Uterus (tissue), 3 donors: ENCODE measurements at regions not wholly inside any gene's neighbourhood (a gene's known extent, or its start where the extent isn't known, plus 50 kb on each side); places are given as distances from the start of the nearest gene placed in this dataset.
"Not testable (repeated sequence)": the region's sequence is repeated elsewhere in the genome, so short reads cannot be mapped to it uniquely, and the experiment has no call there.

Experiments used
- DNase-seq, 2 donors: peaks; one replicate each; pipeline ENCODE4 v3.0.0-alpha.2; 2019 to 2020
- H3K27ac ChIP-seq, 2 donors: fragments of 200-600 bp; sonication (generic); 1 replicate in 1 of 2; 2 replicates in 1 of 2; pipeline ENCODE4 v1.5.1; 2016 to 2018
- H3K27me3 ChIP-seq, 2 donors: fragments of 200-600 bp; sonication (generic); one replicate each; pipeline ENCODE4 v1.5.1; 2018 to 2019; ENCODE audit warnings: control low read depth in 1 of 2
- H3K36me3 ChIP-seq, 2 donors: fragments of 200-600 bp; sonication (generic); one replicate each; pipeline ENCODE4 v1.5.1; 2019; ENCODE audit warnings: control low read depth in 1 of 2
- H3K4me1 ChIP-seq, 2 donors: fragments of 200-600 bp; sonication (generic); one replicate each; pipeline ENCODE4 v1.5.1; 2018 to 2019; ENCODE audit warnings: control low read depth in 1 of 2
- H3K4me3 ChIP-seq, 2 donors: fragments of 200-600 bp; sonication (generic); 1 replicate in 1 of 2; 2 replicates in 1 of 2; pipeline ENCODE4 v1.5.1; 2018 to 2019; ENCODE audit warnings: mild to moderate bottlenecking in 1 of 2
- H3K9me3 ChIP-seq, 2 donors: fragments of 200-600 bp; sonication (generic); one replicate each; pipeline ENCODE4 v1.5.1; 2019; ENCODE audit warnings: control low read depth in 1 of 2
- POLR2A ChIP-seq, 2 donors: fragments of 450-650 bp; IDR thresholded peaks; one replicate each; pipeline ENCODE4 v1.6.1; 2016; ENCODE audit warnings: antibody characterized with exemption in 2 of 2, mild to moderate bottlenecking in 1 of 2, moderate library complexity in 1 of 2
- intact Hi-C: fragments of 100-400 bp; cut with DNase I; formaldehyde crosslinking; loops from one replicate; pipeline ENCODE4 v1.15.1; 2023; ENCODE audit warnings: low total_unique reads
- TF ChIP-seq, protein P1 (sequence below), 4 experiments: fragments of 200-600 bp in 2 of 4; fragments of 450-650 bp in 2 of 4; sonication (generic) in 2 of 4; IDR thresholded peaks; one replicate each; pipeline ENCODE4 v1.5.1; 2016 to 2019; ENCODE audit warnings: antibody characterized with exemption in 4 of 4, mild to moderate bottlenecking in 2 of 4, moderate library complexity in 1 of 4
- donor health status: DM: yes; HTN: yes; CAD: no.

DNA sequence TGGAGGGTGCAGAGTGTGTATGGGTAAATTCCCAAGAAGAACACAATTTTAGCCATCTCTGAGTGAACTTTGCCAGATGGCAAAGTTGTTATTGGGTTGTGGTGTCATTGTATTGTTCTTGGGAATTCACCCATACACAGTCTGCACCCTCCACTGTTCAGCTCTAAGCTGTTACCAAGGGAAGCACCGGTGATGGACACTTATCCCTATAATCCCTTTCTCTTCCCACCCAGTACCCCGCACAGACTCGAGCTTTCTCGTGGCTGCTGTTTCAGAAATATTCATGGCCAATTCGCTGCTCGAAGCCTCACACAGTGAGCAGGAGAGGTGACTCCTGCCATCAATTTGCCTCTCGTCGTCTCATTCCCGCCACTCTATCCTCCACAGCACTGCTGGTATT is 95.7 kb upstream of the PALMD start:
- DNase-seq: no peak
- H3K27ac ChIP-seq: no peak overlapping the region
- TF ChIP-seq, protein P1, sequence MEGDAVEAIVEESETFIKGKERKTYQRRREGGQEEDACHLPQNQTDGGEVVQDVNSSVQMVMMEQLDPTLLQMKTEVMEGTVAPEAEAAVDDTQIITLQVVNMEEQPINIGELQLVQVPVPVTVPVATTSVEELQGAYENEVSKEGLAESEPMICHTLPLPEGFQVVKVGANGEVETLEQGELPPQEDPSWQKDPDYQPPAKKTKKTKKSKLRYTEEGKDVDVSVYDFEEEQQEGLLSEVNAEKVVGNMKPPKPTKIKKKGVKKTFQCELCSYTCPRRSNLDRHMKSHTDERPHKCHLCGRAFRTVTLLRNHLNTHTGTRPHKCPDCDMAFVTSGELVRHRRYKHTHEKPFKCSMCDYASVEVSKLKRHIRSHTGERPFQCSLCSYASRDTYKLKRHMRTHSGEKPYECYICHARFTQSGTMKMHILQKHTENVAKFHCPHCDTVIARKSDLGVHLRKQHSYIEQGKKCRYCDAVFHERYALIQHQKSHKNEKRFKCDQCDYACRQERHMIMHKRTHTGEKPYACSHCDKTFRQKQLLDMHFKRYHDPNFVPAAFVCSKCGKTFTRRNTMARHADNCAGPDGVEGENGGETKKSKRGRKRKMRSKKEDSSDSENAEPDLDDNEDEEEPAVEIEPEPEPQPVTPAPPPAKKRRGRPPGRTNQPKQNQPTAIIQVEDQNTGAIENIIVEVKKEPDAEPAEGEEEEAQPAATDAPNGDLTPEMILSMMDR (IDR thresholded peaks at IDR 0.05): no peak
- TF ChIP-seq POLR2A (IDR thresholded peaks at IDR 0.05): no peak

DNA sequence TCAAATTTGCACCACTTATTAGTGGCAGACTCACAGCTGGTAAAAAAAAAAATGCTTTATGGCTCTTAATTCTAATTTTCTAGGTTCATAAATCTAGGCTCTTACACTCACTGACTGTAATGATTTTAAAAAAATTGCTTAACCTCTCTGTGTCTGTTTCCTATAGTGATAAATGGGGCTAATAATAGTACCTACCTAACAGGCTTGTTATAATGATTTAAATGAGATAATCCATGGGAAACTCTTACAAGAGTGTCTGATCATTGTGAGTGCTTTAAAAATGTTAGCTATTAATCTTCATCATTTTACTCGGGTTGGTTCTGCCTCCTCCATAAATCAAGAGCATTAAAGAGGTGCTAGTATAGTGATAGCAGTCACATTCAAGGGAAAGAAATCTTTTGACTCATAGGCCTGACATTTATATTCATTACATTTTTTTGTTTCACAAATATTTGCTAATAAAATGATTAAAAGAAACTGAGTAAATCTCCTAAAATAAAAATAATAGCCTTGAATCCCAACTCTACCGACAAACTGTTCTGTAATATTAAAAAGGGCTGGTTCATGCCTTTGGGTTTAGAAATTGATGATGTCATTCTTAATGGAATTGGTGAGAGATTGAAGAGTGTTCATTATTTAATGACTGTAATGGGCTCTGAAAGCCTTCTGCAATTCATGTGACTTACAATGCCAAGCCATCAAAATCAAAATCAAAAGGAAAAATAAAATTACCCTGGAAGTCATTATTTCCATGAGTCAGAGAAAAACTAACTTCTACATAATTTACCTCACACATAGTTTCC is 93.9 kb upstream of the PALMD start:
- H3K4me1 ChIP-seq: no peaks in the 10 kb centered on the region
- intact Hi-C loops: no loop called here
- no peak for DNase-seq
- H3K9me3 ChIP-seq: no peaks in the 10 kb centered on the region
- H3K36me3 ChIP-seq: no peaks in the 10 kb centered on the region
- H3K27ac ChIP-seq: no peak overlapping the region
- no peaks in the 10 kb centered on the region for H3K27me3 ChIP-seq
- no peak overlapping the region for H3K4me3 ChIP-seq
- no peak for TF ChIP-seq POLR2A (IDR thresholded peaks at IDR 0.05)
- TF ChIP-seq, protein P1 (IDR thresholded peaks at IDR 0.05): no peak

More for the DNA sequence above, 95.7 kb upstream of the PALMD start:
- Histone ChIP-seq H3K4me3 (no peak overlapping the region), H3K36me3 (no peaks in the 10 kb centered on the region), H3K27me3 (no peaks in the 10 kb centered on the region), H3K9me3 (no peaks in the 10 kb centered on the region), H3K4me1 (no peaks in the 10 kb centered on the region)
- intact Hi-C loops: no loop called here

DNA sequence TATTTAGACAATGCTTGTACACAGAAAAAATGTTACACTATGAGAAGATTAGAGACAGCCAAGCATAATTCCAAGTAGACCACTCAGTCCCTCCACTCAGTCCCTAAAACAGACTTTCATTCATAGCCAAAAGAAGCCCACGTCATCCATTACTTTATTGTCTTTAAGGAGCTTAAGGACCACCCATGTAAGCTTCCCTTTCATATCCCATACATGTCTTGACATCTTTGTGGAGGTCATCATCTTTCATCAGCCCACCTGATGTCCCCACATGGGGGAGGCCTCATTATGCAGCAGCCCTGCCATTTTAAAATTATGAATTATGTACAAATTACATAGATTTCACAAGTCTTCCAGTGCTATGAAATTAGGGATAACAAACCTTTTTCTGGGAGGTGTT is 92.6 kb upstream of the PALMD start:
- Histone ChIP-seq H3K4me1 (no peaks in the 10 kb centered on the region), H3K27ac (no peak overlapping the region), H3K4me3 (no peak overlapping the region), H3K36me3 (no peaks in the 10 kb centered on the region), H3K27me3 (no peaks in the 10 kb centered on the region), H3K9me3 (no peaks in the 10 kb centered on the region)
- DNase-seq: no peak
- intact Hi-C loops: no loop called here
- TF ChIP-seq POLR2A (IDR thresholded peaks at IDR 0.05): no peak
- TF ChIP-seq, protein P1 (IDR thresholded peaks at IDR 0.05): no peak

DNA sequence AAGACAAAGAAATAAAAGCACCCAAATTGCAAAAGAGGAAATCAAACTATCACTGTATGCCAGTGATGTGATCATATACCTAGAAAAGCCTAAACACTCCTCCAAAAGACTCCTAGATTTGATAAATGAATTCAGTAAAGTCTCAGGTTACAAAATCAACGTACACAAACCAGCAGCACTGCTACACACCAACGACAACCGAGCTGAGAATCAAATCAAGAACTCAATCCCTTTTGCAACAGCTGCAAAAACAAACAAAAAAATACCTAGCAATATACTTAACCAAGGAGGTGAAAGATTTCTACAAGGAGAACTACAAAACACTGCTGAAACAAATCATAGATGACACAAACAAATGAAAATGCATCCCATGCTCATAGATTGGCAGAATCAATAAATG is 92.1 kb upstream of the PALMD start:
- H3K4me1 ChIP-seq, H3K4me3 ChIP-seq, H3K36me3 ChIP-seq, intact Hi-C loops, H3K9me3 ChIP-seq, H3K27ac ChIP-seq, DNase-seq, H3K27me3 ChIP-seq: not testable (repeated sequence)

DNA sequence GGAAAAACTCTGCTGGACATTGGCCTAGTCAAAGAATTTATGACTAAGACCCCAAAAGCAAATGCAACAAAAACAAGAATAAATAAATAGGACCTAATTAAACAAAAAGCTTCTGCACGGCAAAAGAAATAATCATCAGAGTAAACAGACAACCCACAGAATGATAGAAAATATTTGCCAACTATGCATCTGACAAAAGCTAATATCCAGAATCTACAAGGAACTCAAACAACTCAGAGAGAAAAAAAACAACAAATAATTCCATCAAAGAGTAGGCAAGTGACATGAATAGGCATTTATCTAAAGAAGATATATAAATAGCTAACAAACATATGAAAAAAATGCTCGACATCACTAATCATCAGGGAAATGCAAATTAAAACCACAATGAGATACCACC is 91.2 kb upstream of the PALMD start:
- Histone ChIP-seq H3K4me1 (no peaks in the 10 kb centered on the region), H3K36me3 (no peaks in the 10 kb centered on the region), H3K27me3 (no peaks in the 10 kb centered on the region), H3K27ac (no peak overlapping the region), H3K4me3 (no peak overlapping the region), H3K9me3 (no peaks in the 10 kb centered on the region)
- intact Hi-C loops: no loop called here
- TF ChIP-seq, protein P1 (IDR thresholded peaks at IDR 0.05): no peak
- TF ChIP-seq POLR2A (IDR thresholded peaks at IDR 0.05): no peak
- no peak for DNase-seq
